Smooth muscle cell (in vitro differentiated cells): ENCODE measurements at regions not wholly inside any gene's neighbourhood (a gene's known extent, or its start where the extent isn't known, plus 50 kb on each side); places are given as distances from the start of the nearest gene placed in this dataset.

Experiments
- DNase-seq: peaks from one replicate; lab custom pipeline; 2025; ENCODE audit not compliant: unreplicated experiment; lab: John Stamatoyannopoulos, UW
- H2AFZ ChIP-seq: fragments of 200-600 bp; sonication (generic); 2 replicates; pipeline ENCODE4 v1.6.0; 2016; ENCODE audit warnings: antibody characterized with exemption, low read depth, mild to moderate bottlenecking
- H3F3A ChIP-seq: fragments of 200-600 bp; sonication (generic); 2 replicates; pipeline ENCODE4 v1.6.0; 2017; ENCODE audit warnings: antibody characterized with exemption, low read depth
- H3K27ac ChIP-seq: fragments of 200-600 bp; sonication (generic); 2 replicates; pipeline ENCODE4 v1.5.1; 2016; ENCODE audit warnings: low read depth, mild to moderate bottlenecking
- H3K27me3 ChIP-seq: fragments of 200-600 bp; sonication (generic); 2 replicates; pipeline ENCODE4 v1.6.1; 2016; ENCODE audit warnings: low read depth, mild to moderate bottlenecking
- H3K36me3 ChIP-seq: fragments of 200-600 bp; sonication (generic); 2 replicates; pipeline ENCODE4 v1.5.1; 2016; ENCODE audit warnings: low read depth
- H3K4me1 ChIP-seq: fragments of 200-600 bp; sonication (generic); 2 replicates; pipeline ENCODE4 v1.5.1; 2016; ENCODE audit warnings: low read depth
- H3K4me2 ChIP-seq: fragments of 200-600 bp; sonication (generic); 2 replicates; pipeline ENCODE4 v1.6.0; 2016; ENCODE audit warnings: mild to moderate bottlenecking
- H3K4me3 ChIP-seq: fragments of 200-600 bp; sonication (generic); 2 replicates; pipeline ENCODE4 v1.5.1; 2016; ENCODE audit warnings: mild to moderate bottlenecking
- H3K79me2 ChIP-seq: fragments of 200-600 bp; sonication (generic); 2 replicates; pipeline ENCODE4 v1.6.0; 2016; ENCODE audit warnings: low read depth, mild to moderate bottlenecking
- H3K9ac ChIP-seq: fragments of 200-600 bp; sonication (generic); 2 replicates; pipeline ENCODE4 v1.6.0; 2016; ENCODE audit warnings: low read depth
- H3K9me3 ChIP-seq: fragments of 200-600 bp; sonication (generic); replicated peaks from 2 replicates; pipeline ENCODE4 v1.5.1; 2016; ENCODE audit warnings: low read depth
- H4K20me1 ChIP-seq: fragments of 200-600 bp; sonication (generic); 2 replicates; pipeline ENCODE4 v1.6.0; 2016; ENCODE audit warnings: low read depth
- CTCF ChIP-seq: fragments of 200-600 bp; sonication (generic); IDR thresholded peaks from 2 replicates; pipeline ENCODE4 v1.5.1; 2017; ENCODE audit warnings: borderline replicate concordance, mild to moderate bottlenecking, antibody characterized with exemption; ENCODE audit not compliant: insufficient read depth, poor library complexity, severe bottlenecking
- WGBS: methylation state at CpG from one replicate; pipeline ENCODE4 v1.1.7; 2016; ENCODE audit warnings: low lambda C conversion rate; 5-methylcytosine and 5-hydroxymethylcytosine counted together

- H3K4me1 ChIP-seq = no peaks in the 10 kb centered on the region
- H3K36me3 ChIP-seq = no peaks in the 10 kb centered on the region
- H2AFZ ChIP-seq = no peak overlapping the region
- no peak overlapping the region for H3K4me2 ChIP-seq
- H3K27me3 ChIP-seq = peaks cover 4% of the 10 kb centered on the region
- no peak for TF ChIP-seq CTCF
- H3K4me3 ChIP-seq = no peak overlapping the region
- 80% methylated on average over 11 of the region's 11 CpGs for WGBS
- no peaks in the 10 kb centered on the region for H3K79me2 ChIP-seq
- no peak overlapping the region for H3K9ac ChIP-seq
- DNase-seq = no peak
- no peaks in the 10 kb centered on the region for H3F3A ChIP-seq
- H3K27ac ChIP-seq = no peak overlapping the region
- no peaks in the 10 kb centered on the region for H3K9me3 ChIP-seq
- H4K20me1 ChIP-seq = no peaks in the 10 kb centered on the region
Measured at GRCh38 chr14:55500219-55500701, 59.8 kb upstream of the TBPL2 start.

- H3K27ac ChIP-seq = no peak overlapping the region
- H3K4me1 ChIP-seq = no peaks in the 10 kb centered on the region
- no peaks in the 10 kb centered on the region for H3F3A ChIP-seq
- no peaks in the 10 kb centered on the region for H3K36me3 ChIP-seq
- 90% methylated on average over 3 of the region's 3 CpGs for WGBS
- no peak overlapping the region for H3K4me3 ChIP-seq
- H3K27me3 ChIP-seq = peaks cover 4% of the 10 kb centered on the region
- no peak overlapping the region for H3K9ac ChIP-seq
- TF ChIP-seq CTCF = no peak
- H4K20me1 ChIP-seq = no peaks in the 10 kb centered on the region
- no peak overlapping the region for H3K4me2 ChIP-seq
- DNase-seq = no peak
- no peak overlapping the region for H2AFZ ChIP-seq
- no peaks in the 10 kb centered on the region for H3K9me3 ChIP-seq
- no peaks in the 10 kb centered on the region for H3K79me2 ChIP-seq
Measured at GRCh38 chr14:55500708-55501107, 60.3 kb upstream of the TBPL2 start.

- Histone ChIP-seq H3K79me2 (no peaks in the 10 kb centered on the region), H2AFZ (no peak overlapping the region), H3K9ac (no peak overlapping the region), H3K4me1 (no peaks in the 10 kb centered on the region), H3K27ac (no peak overlapping the region), H4K20me1 (no peaks in the 10 kb centered on the region), H3K4me3 (no peak overlapping the region), H3F3A (no peaks in the 10 kb centered on the region), H3K4me2 (no peak overlapping the region), H3K27me3 (peaks cover 4% of the 10 kb centered on the region), H3K36me3 (no peaks in the 10 kb centered on the region), H3K9me3 (no peaks in the 10 kb centered on the region)
- no peak for DNase-seq
- no peak for TF ChIP-seq CTCF
- WGBS = 83% methylated on average over 3 of the region's 3 CpGs
Measured at GRCh38 chr14:55502746-55503284, 62.4 kb upstream of the TBPL2 start.

GRCh38 chr14:55505846-55506245 is 65.4 kb upstream of the TBPL2 start:
- H4K20me1 ChIP-seq = no peaks in the 10 kb centered on the region
- H3K27ac ChIP-seq = no peak overlapping the region
- H3K27me3 ChIP-seq = no peaks in the 10 kb centered on the region
- H3F3A ChIP-seq = no peaks in the 10 kb centered on the region
- no peaks in the 10 kb centered on the region for H3K9me3 ChIP-seq
- no peak overlapping the region for H3K4me3 ChIP-seq
- no peak overlapping the region for H3K4me2 ChIP-seq
- H3K4me1 ChIP-seq = no peaks in the 10 kb centered on the region
- H3K79me2 ChIP-seq = no peaks in the 10 kb centered on the region
- no peaks in the 10 kb centered on the region for H3K36me3 ChIP-seq
- no peak for TF ChIP-seq CTCF
- H3K9ac ChIP-seq = no peak overlapping the region
- WGBS = 85% methylated on average over 4 of the region's 4 CpGs
- no peak for DNase-seq
- no peak overlapping the region for H2AFZ ChIP-seq
